HG03066 (cell line): ENCODE measurements at regions not wholly inside any gene's neighbourhood (a gene's known extent, or its start where the extent isn't known, plus 50 kb on each side); places are given as distances from the start of the nearest gene placed in this dataset.
"Not testable (repeated sequence)": the region's sequence is repeated elsewhere in the genome, so short reads cannot be mapped to it uniquely, and the experiment has no call there.

ENCODE experiments used
- ATAC-seq: cut with Tn5 transposase; IDR thresholded peaks from one replicate; pipeline ENCODE4 v1.9.1; 2021; ENCODE audit warnings: low read depth; ENCODE audit not compliant: unreplicated experiment

- peak; percentile 95 for ATAC-seq
These were observed 271.3 kb downstream of the LRATD1 start for GRCh38 chr2:14903709-14904374.

- not testable (repeated sequence) for ATAC-seq
These were observed 271.9 kb downstream of the LRATD1 start for GRCh38 chr2:14904378-14904777.

- no peak for ATAC-seq
These were observed 273.1 kb downstream of the LRATD1 start for GRCh38 chr2:14905571-14905970.

GRCh38 chr2:14907014-14907612, 274.6 kb downstream of the LRATD1 start:
- ATAC-seq, result no peak

- no peak for ATAC-seq
These were observed 277.3 kb downstream of the LRATD1 start for GRCh38 chr2:14909795-14910194.

- no peak for ATAC-seq
These were observed 278.1 kb downstream of the LRATD1 start for GRCh38 chr2:14910654-14911053.

GRCh38 chr2:14915983-14916382, 283.5 kb downstream of the LRATD1 start:
- no peak for ATAC-seq

- ATAC-seq, result no peak
These were observed 291.5 kb downstream of the LRATD1 start for GRCh38 chr2:14923820-14924580.

- ATAC-seq, result no peak
These were observed 293.0 kb downstream of the LRATD1 start for GRCh38 chr2:14925471-14925870.

- ATAC-seq, result no peak
These were observed 294.6 kb downstream of the LRATD1 start for GRCh38 chr2:14927021-14927564.

GRCh38 chr2:14928056-14928455, 295.5 kb downstream of the LRATD1 start:
- ATAC-seq, result no peak

- ATAC-seq, result no peak
These were observed 297.9 kb downstream of the LRATD1 start for GRCh38 chr2:14930441-14930840.

- no peak for ATAC-seq
These were observed 299.8 kb downstream of the LRATD1 start for GRCh38 chr2:14932285-14932684.

GRCh38 chr2:14933753-14934152, 301.2 kb downstream of the LRATD1 start:
- ATAC-seq, result no peak

GRCh38 chr2:14936426-14936825, 303.9 kb downstream of the LRATD1 start:
- no peak for ATAC-seq

- no peak for ATAC-seq
These were observed 304.8 kb downstream of the LRATD1 start for GRCh38 chr2:14937336-14937735.

GRCh38 chr2:14941151-14941631, 308.7 kb downstream of the LRATD1 start:
- no peak for ATAC-seq

GRCh38 chr2:14942987-14943386, 310.5 kb downstream of the LRATD1 start:
- no peak for ATAC-seq

- peak; percentile 65 for ATAC-seq
These were observed 312.2 kb downstream of the LRATD1 start for GRCh38 chr2:14944562-14945346.

GRCh38 chr2:14951569-14952285, 319.2 kb downstream of the LRATD1 start:
- ATAC-seq, result no peak
